DND-41 (cell line): ENCODE measurements at regions not wholly inside any gene's neighbourhood (a gene's known extent, or its start where the extent isn't known, plus 50 kb on each side); places are given as distances from the start of the nearest gene placed in this dataset.

Source experiments
- ATAC-seq: fragments of 200-7000 bp; cut with Tn5 transposase; 3 replicates; pipeline ENCODE4 v1.9.1; 2021; ENCODE audit warnings: low read depth; ENCODE audit not compliant: insufficient read depth
- DNase-seq: peaks from one replicate; pipeline ENCODE4 v3.0.0-alpha.2; 2020
- H2AFZ ChIP-seq: 2 replicates; pipeline ENCODE4 v1.6.0; 2012; ENCODE audit warnings: low read depth, low read length
- H3K27ac ChIP-seq: 2 replicates; pipeline ENCODE4 v1.5.1; 2012; ENCODE audit warnings: low read length, inconsistent platforms
- H3K27me3 ChIP-seq: fragments of 200-600 bp; sonication (generic); 2 replicates; pipeline ENCODE4 v1.6.0; 2012; ENCODE audit warnings: low read length, mild to moderate bottlenecking, inconsistent platforms; ENCODE audit not compliant: insufficient read depth, poor library complexity
- H3K36me3 ChIP-seq: 2 replicates; pipeline ENCODE4 v1.5.1; 2012; ENCODE audit warnings: low read length, inconsistent platforms; ENCODE audit not compliant: insufficient read depth
- H3K4me1 ChIP-seq: 2 replicates; pipeline ENCODE4 v1.5.1; 2012; ENCODE audit warnings: mild to moderate bottlenecking, low read length; ENCODE audit not compliant: insufficient read depth
- H3K4me2 ChIP-seq: 2 replicates; pipeline ENCODE4 v1.6.0; 2012; ENCODE audit warnings: mild to moderate bottlenecking, moderate library complexity, low read length, inconsistent platforms; ENCODE audit not compliant: insufficient read depth
- H3K4me3 ChIP-seq, 2 experiments: fragments of 200-600 bp in 1 of 2; shearing (Covaris generic) in 1 of 2; 2 replicates each; pipeline ENCODE4 v1.5.1; 2012 to 2016; ENCODE audit warnings: inconsistent platforms in 2 of 2, low read length in 2 of 2, mild to moderate bottlenecking in 2 of 2, low read depth in 1 of 2, moderate library complexity in 1 of 2
- H3K79me2 ChIP-seq: 2 replicates; pipeline ENCODE4 v1.6.0; 2012; ENCODE audit warnings: low read length, inconsistent platforms; ENCODE audit not compliant: insufficient read depth
- H3K9ac ChIP-seq: 2 replicates; pipeline ENCODE4 v1.6.0; 2012; ENCODE audit warnings: low read depth, mild to moderate bottlenecking, inconsistent platforms, low read length, moderate library complexity
- H3K9me3 ChIP-seq: 2 replicates; pipeline ENCODE4 v1.5.1; 2012; ENCODE audit warnings: low read length, moderate library complexity, mild to moderate bottlenecking, inconsistent platforms; ENCODE audit not compliant: insufficient read depth, severe bottlenecking
- H4K20me1 ChIP-seq: 2 replicates; pipeline ENCODE4 v1.6.0; 2012; ENCODE audit warnings: low read length; ENCODE audit not compliant: insufficient read depth
- CTCF ChIP-seq: IDR thresholded peaks from 2 replicates; pipeline ENCODE4 v1.5.1; 2012; ENCODE audit warnings: borderline replicate concordance, low read length, moderate library complexity, mild to moderate bottlenecking; ENCODE audit not compliant: poor library complexity, severe bottlenecking; ENCODE audit errors: extremely low read depth
- EZH2 ChIP-seq: IDR thresholded peaks from 3 replicates; pipeline ENCODE4 v1.6.1; 2012; ENCODE audit warnings: borderline replicate concordance, low read depth, mild to moderate bottlenecking, moderate library complexity, low read length, inconsistent platforms; ENCODE audit not compliant: severe bottlenecking

GRCh38 chr5:173733831-173734501 lies 117.5 kb upstream of the BOD1 start:
- DNase-seq (no peak), ATAC-seq (0 out of 3 replicates have a peak, but pooled peaks have one; percentile 24)
- TF ChIP-seq EZH2 (no peak), CTCF (no peak)
- Histone ChIP-seq H3K4me3 (no peak overlapping the region), H3K4me2 (no peak overlapping the region), H2AFZ (no peak overlapping the region), H3K9ac (no peak overlapping the region), H3K27ac (no peak overlapping the region), H4K20me1 (no peaks in the 10 kb centered on the region), H3K79me2 (no peaks in the 10 kb centered on the region), H3K9me3 (no peaks in the 10 kb centered on the region), H3K4me1 (0 out of 2 replicates have a peak, but pooled peaks cover 3% of the 10 kb centered on the region), H3K27me3 (no peaks in the 10 kb centered on the region), H3K36me3 (no peaks in the 10 kb centered on the region)

GRCh38 chr5:173734716-173735115 lies 118.3 kb upstream of the BOD1 start:
- Histone ChIP-seq H3K4me1 (0 out of 2 replicates have a peak, but pooled peaks cover 3% of the 10 kb centered on the region), H3K4me2 (no peak overlapping the region), H3K9ac (no peak overlapping the region), H3K27ac (no peak overlapping the region), H4K20me1 (no peaks in the 10 kb centered on the region), H2AFZ (no peak overlapping the region), H3K79me2 (no peaks in the 10 kb centered on the region), H3K36me3 (no peaks in the 10 kb centered on the region), H3K27me3 (no peaks in the 10 kb centered on the region), H3K9me3 (no peaks in the 10 kb centered on the region), H3K4me3 (no peak overlapping the region)
- DNase-seq (no peak), ATAC-seq (no peak)
- TF ChIP-seq EZH2 (no peak), CTCF (no peak)

- H3K27me3 ChIP-seq = no peaks in the 10 kb centered on the region
- ATAC-seq = no peak
- no peaks in the 10 kb centered on the region for H3K36me3 ChIP-seq
- no peak overlapping the region for H3K9ac ChIP-seq
- H4K20me1 ChIP-seq = no peaks in the 10 kb centered on the region
- no peak for DNase-seq
- H3K4me2 ChIP-seq = no peak overlapping the region
- no peak overlapping the region for H2AFZ ChIP-seq
- H3K9me3 ChIP-seq = no peaks in the 10 kb centered on the region
- no peaks in the 10 kb centered on the region for H3K79me2 ChIP-seq
- TF ChIP-seq CTCF (no peak), EZH2 (no peak)
- H3K4me1 ChIP-seq = 0 out of 2 replicates have a peak, but pooled peaks cover 3% of the 10 kb centered on the region
- no peak overlapping the region for H3K4me3 ChIP-seq
- no peak overlapping the region for H3K27ac ChIP-seq
These were observed 118.7 kb upstream of the BOD1 start for GRCh38 chr5:173735184-173735583.

- Histone ChIP-seq H2AFZ (no peak overlapping the region), H3K27me3 (no peaks in the 10 kb centered on the region), H3K9ac (no peak overlapping the region), H3K27ac (no peak overlapping the region), H3K4me1 (0 out of 2 replicates have a peak, but pooled peaks cover 3% of the 10 kb centered on the region), H3K36me3 (no peaks in the 10 kb centered on the region), H3K4me2 (no peak overlapping the region), H3K9me3 (no peaks in the 10 kb centered on the region), H3K79me2 (no peaks in the 10 kb centered on the region), H3K4me3 (no peak overlapping the region), H4K20me1 (no peaks in the 10 kb centered on the region)
- no peak for TF ChIP-seq CTCF
- no peak for TF ChIP-seq EZH2
- DNase-seq = no peak
- no peak for ATAC-seq
These were observed 119.2 kb upstream of the BOD1 start for GRCh38 chr5:173735691-173736090.
